Amniotic epithelial cell (primary cell): ENCODE measurements at regions not wholly inside any gene's neighbourhood (a gene's known extent, or its start where the extent isn't known, plus 50 kb on each side); places are given as distances from the start of the nearest gene placed in this dataset.

Experiments
- DNase-seq: peaks from one replicate; pipeline ENCODE4 v3.0.0-alpha.2; 2010; ENCODE audit warnings: low read depth

DNA sequence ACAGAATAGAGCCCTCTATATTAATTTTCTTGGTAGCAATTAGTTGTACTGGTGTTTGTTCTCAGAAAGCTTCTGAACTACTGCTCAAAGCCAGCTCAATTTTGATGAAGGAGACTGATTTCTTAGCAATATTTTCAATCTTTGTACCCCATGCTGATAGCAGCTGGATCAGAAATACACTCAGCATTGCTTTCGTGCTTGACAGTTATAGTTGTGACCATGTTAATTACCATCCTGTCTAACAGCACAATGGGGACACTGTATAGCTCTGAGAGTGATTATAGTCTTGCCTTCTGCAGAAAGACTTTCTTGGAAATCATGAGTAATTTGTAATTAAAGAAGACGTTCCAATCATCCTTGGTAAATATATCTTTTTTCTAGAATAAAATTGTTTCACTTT is 79.7 kb upstream of the GNPDA2 start:
- DNase-seq = no peak

- no peak for DNase-seq
Observed at GRCh38 chr4:44804301-44804700, 77.9 kb upstream of the GNPDA2 start.

DNA sequence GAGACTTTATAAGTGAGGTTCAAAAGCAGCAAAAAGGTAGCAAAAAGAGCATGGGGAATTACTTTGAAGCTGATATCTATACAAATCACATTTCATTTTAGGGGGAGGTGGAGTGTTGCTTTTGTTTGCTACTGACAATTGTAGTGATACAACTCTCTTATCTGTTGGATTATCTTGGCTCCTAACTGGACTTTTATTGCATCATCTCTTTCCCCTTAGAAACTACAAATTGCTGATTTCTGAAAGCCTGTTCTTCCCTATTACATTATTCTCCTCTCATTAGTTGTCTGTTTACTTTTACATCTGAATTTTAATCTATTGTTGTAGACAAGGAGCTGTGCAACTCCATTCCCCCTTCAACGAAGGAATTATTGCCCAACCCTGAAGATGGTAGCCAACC is 75.0 kb upstream of the GNPDA2 start:
- no peak for DNase-seq

GRCh38 chr4:44791831-44792230 is 65.5 kb upstream of the GNPDA2 start:
- DNase-seq = no peak

GRCh38 chr4:44777115-44777514 is 50.8 kb upstream of the GNPDA2 start:
- no peak for DNase-seq
